ENCODE measurements at regions not wholly inside any gene's neighbourhood (a gene's known extent, or its start where the extent isn't known, plus 50 kb on each side); places are given as distances from the start of the nearest gene placed in this dataset.
A peak's percentile ranks its signal among the peaks of the same experiment; 100 is the strongest.

GRCh38 chr5:74428275-74428674 lies 212.3 kb downstream of the ENC1 start:
- DNase-seq (ENCODE audit: low read depth), result no peak

- DNase-seq (ENCODE audit: low read depth), result no peak
Measured at GRCh38 chr5:74426506-74426905, 214.0 kb downstream of the ENC1 start.

DNA sequence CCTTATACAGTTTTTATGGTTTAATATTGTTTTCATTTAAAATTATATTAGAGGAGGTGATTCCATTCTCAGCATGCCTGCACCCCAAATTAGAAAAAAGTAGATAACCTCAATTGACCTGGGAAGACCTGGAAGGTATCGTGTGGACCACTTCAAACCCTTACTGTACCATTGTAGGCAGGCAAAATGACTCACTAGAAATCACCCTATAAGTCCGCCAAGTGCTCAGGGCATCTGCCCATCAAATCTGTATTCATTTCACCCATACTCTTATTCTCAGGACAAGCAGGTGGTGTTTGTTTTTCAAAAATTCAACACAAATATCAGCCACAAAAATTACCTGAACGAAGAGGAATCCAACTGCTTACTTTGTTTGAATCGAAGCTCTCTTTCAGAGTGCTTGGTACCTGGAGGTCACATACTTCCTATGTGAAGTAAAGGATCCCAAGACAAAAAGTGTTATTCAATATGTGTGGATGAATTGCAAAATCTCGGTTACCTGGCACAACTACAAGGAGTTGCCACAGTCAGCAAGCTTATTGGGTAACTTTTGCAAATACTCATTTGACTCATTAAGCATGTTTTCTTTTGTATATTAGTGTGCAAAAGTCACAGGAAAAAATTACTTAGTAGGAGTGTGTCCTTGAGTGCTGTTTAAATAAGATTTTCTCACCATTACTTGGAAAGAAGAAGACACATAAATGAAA lies 216.2 kb downstream of the ENC1 start:
- DNase-seq (ENCODE audit: low read depth), result no peak

- no peak for DNase-seq (ENCODE audit: low read depth)
Measured at GRCh38 chr5:74423383-74423782, 217.1 kb downstream of the ENC1 start.

DNA sequence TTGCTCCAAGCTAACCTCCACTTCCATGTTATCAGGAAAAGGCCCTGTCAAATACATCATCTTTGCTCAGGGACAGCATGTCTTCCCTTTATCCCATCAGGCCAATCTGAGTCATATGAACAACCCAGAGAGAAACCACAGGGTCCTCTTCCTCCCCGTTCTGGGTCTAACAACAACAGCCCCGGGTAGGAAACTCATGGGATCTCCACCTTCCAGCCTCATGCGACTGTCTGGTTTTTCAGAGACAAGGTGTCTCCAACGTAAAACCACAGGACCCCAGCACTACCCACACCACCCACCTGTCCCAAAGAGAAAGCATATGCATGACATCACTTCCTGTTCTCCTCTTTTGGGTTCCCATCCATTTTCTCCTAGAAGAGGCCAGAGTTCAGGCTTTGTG lies 217.9 kb downstream of the ENC1 start:
- no peak for DNase-seq (ENCODE audit: low read depth)

- no peak for DNase-seq (ENCODE audit: low read depth)
Measured at GRCh38 chr5:74422030-74422429, 218.5 kb downstream of the ENC1 start.

GRCh38 chr5:74421377-74421776 lies 219.2 kb downstream of the ENC1 start:
- no peak for DNase-seq (ENCODE audit: low read depth)

GRCh38 chr5:74420947-74421346 lies 219.6 kb downstream of the ENC1 start:
- DNase-seq (ENCODE audit: low read depth), result no peak

- no peak for DNase-seq (ENCODE audit: low read depth)
Measured at GRCh38 chr5:74420220-74420619, 220.3 kb downstream of the ENC1 start.

DNA sequence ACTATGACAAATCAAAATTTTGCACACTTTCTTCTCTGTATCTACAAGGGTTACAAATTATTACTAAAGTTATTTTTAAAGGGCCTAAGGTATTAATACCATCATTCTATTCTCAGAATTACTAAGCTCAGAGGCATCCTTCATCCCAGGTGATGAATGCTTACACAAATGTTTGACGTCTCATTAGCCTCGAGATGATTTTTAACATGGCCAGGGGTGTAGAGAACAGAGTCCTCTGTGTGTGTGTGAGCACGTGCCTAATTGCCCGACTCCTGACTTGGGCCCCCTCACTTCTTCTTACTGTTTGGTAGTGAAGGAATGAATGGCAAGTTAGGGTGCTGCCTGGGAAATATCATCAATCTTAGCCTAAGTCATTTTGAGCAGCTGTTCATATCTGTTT lies 221.1 kb downstream of the ENC1 start:
- peak; percentile 36 for DNase-seq (ENCODE audit: low read depth)

DNA sequence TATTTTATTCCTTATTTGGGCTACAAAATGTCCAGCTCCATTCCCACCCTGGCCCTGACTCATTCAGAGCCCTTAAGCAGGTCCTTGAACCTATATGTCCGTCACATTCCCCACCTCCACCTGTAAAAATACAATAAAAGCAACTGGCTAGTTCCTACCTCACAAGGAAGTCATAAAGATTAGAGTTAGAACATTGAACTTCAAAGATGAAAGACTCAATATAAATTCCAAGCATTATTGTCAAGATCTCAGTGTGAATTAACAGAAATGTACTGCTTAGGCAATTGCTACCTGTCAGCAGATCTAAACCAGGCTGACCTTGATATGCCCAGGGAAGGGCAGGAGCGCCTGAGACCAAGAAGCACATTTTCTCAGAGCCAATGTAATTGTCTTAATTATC lies 221.8 kb downstream of the ENC1 start:
- no peak for DNase-seq (ENCODE audit: low read depth)

- DNase-seq (ENCODE audit: low read depth), result no peak
Measured at GRCh38 chr5:74418261-74418660, 222.3 kb downstream of the ENC1 start.

DNA sequence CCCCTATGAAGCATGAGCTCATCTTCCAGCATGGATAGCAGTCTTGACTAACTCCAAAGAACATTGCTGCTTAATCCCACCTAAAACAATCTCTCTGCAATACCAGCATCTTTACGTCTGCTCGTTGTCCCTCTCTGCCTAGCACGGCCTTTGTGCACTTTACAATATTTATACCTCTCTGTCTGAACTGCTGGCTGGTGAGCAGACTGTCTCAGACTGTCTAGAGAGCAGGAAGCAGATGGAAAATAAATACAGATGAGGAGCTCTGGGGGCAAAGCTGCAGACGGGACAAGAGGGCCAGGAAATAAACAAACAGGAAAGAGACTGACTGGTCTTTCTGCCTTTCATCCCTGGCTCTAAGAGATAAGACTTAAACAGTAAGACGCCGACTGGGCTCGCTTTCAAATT lies 224.8 kb downstream of the ENC1 start:
- DNase-seq (ENCODE audit: low read depth), result no peak

DNA sequence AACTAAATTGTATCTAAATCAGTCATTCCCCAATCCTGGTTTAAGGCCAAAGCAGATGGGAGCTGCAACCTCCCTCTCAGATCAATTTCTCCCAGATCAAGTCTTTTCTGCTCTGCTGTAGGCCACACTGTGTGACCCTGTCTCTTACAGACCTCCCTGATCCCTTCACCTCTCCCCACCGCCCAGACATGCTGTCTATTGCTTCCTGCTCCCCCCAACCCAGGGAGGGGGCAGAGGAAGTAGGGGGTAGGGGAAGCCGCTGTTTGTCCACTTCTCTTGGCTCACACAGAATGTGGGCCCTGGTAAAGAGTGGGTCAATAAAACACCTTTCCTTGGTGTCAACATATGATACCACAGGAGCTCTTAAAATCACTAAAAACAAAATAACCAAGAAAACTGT lies 226.3 kb downstream of the ENC1 start:
- DNase-seq (ENCODE audit: low read depth), result no peak

DNA sequence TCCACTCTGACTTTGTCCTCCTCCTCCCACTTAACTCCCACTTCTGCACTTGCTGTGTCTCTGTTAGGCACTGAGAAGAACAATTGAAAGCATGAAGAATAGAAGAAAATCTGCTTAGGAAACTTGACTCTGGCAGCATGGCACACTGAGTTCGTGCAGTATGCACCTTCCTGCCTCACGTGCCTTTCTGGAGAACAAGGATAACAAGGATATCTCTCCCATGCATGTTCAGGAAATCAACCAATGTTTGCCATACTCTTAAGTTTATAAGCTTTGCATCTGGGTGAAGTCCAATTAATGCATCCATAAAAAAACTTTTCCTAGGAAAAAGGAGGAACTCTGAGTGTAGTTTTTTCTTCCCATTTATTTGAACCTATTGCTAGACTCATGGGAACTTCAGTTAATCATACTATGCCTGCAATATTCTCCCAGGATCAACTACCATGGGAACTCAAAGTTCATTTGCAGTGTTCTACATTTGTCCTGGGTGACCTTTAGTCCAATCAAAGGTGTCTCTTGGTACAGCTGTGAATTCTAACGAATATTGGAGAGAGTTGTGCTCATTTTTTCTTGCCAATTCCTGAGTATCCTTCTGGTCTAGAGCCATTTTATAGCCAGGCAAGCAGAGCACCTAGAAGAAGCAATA lies 227.0 kb downstream of the ENC1 start:
- DNase-seq (ENCODE audit: low read depth), result no peak

- DNase-seq (ENCODE audit: low read depth), result peak; percentile 66
Measured at GRCh38 chr5:74412066-74412465, 228.5 kb downstream of the ENC1 start.

GRCh38 chr5:74409712-74410111 lies 230.8 kb downstream of the ENC1 start:
- DNase-seq (ENCODE audit: low read depth), result no peak

- peak; percentile 47 for DNase-seq (ENCODE audit: low read depth)
Measured at GRCh38 chr5:74409166-74409706, 231.3 kb downstream of the ENC1 start.

DNA sequence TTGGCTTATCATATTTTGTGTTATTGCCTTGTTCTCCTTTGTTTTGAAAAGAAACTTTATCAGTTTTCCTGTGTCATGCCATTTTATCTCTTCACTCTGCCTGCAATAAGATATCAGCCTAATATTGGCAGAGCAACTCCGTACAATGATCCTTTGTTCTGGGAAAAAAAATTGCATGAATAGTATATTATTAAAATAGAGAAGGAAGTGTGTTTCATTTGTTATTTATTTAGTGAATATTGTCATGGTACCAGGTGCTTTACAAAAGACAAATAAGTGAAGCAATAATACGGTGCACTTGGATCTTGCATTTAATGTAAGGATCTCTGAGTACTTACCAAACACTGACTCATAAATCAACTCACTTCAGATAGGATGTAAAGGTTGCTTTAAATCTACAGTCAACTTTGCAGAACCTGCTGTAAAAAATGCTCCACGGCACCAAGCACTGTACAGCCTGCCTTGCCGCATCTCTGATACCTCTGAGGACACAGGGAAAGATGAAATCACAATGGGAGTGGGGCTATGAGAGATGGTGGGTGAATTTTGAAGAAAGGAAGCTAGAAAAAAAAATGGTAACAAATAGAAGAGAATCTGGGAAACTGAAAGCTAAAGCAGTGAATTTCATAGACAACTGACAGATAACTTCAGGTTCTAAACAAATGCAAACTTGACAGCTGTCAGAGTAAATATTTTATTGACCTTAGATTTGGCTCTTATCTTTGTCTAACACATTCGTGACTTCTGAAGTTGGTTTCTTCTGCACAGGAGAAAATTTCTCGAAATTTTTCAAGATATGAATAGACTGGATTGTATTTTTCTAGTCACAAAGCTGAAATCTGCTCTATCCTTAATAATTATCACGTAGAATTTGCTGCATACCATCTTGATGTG lies 232.1 kb downstream of the ENC1 start:
- no peak for DNase-seq (ENCODE audit: low read depth)

GRCh38 chr5:74407701-74408100 lies 232.8 kb downstream of the ENC1 start:
- no peak for DNase-seq (ENCODE audit: low read depth)

GRCh38 chr5:74406844-74407243 lies 233.7 kb downstream of the ENC1 start:
- no peak for DNase-seq (ENCODE audit: low read depth)

DNA sequence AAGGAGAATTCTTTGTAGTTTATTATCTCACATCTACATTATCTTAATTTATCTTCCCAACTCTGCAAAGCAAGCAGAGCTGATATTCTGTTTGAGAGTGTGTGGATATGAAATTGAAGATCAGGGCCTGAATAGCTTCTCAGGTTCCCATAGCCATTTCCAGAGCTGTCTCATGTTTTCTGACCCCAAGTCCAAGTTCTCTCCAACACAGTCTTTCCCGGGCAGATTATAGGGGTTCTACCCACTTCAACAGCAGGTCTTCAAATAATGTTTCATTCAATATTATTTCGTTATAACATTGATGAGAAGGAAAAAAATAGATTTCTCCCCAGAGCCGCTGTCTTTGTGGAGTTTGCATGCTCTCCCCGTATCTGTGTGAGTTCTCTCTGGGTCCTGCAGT lies 234.9 kb downstream of the ENC1 start:
- no peak for DNase-seq (ENCODE audit: low read depth)
